ENCODE measurements at regions not wholly inside any gene's neighbourhood (a gene's known extent, or its start where the extent isn't known, plus 50 kb on each side); places are given as distances from the start of the nearest gene placed in this dataset.

- DNase-seq, result no peak
These were observed 150.3 kb upstream of the PRKD1 start for GRCh38 chr14:30077946-30078345.

DNA sequence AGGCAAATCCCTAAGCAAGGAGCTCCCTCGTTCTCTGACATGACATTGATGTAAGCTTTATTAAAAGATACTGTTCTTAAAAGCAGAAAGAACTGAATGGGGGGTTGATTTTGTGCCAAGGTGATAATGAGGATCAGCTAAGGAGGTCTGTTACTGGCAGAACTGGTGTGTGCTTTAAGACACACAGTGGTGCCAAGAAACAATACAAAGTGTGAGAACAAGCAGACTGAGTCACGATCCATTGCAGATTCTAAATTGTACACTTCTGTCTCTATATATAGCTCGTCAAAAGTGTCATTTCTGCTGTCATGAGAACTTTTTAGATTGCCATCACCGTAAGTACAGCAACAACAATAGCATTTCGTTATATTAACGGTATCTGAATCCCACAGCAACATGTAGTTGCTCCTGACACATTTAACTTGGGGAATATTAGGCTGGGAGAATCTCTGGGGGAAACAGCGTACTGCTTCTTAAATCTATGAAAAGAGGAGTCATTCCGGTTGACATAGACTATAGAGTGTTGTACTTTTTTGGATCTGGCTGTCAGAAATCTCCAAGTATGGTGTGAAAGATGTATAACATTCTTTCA, 151.3 kb upstream of the PRKD1 start:
- DNase-seq, result peak; percentile 31

DNA sequence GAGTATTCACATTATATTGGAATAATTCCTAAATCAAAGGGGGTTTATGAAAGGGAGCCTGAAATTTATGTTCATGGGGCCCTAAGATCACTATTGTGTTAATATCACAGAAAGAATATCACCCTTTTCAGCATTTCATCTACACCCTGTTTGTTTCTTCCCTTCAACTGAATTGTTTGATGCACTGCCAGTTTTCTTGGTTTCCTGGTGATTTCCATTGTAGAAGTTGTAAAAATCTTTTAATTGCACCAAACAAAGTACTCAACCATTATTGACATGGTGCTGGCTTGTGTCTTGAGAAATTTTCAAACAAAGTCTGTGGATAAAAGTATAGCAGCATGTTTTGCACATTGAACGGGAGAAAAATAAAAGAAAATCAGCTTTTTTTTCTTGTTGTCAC, 154.8 kb upstream of the PRKD1 start:
- DNase-seq, result no peak

GRCh38 chr14:30084811-30085210, 157.2 kb upstream of the PRKD1 start:
- no peak for DNase-seq

GRCh38 chr14:30085943-30086342, 158.3 kb upstream of the PRKD1 start:
- no peak for DNase-seq

GRCh38 chr14:30088620-30089019, 161.0 kb upstream of the PRKD1 start:
- DNase-seq, result no peak

DNA sequence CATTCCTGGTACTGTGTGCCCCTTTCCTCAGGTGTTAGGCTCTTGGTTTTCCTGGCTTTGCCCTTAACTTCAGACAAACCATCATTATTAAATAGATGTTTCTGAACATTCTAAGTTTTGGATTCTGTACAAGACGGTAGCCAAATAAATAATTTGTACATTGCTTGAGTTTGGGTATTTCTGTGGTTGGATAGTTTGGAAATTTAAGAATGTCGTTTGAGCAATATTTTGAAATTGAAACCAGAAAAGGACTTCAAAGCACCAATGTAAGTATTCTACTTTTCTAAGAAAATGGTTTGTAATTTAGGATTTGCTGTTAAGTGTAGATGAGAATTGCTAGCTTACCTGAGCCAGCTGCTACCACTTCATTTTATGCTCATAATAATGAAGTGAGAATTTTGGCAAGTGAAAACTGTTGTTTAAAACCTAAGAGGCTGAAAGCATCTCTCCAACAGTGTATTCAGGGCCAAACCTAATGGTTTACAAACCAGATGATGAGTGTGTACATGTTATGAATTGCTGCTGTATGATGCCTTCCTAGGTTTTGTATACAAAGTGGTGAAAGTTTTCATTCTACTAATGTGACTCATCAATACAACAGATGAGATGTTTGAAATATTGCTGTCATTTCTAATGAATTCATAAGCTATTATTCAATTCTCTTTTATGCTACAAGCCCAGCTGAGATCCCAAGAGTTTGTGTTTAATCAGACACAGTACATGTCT, 181.5 kb upstream of the PRKD1 start:
- no peak for DNase-seq

GRCh38 chr14:30114051-30114450, 186.4 kb upstream of the PRKD1 start:
- DNase-seq, result no peak

GRCh38 chr14:30115756-30116155, 188.1 kb upstream of the PRKD1 start:
- peak; percentile 3 for DNase-seq

- DNase-seq, result no peak
These were observed 191.5 kb upstream of the PRKD1 start for GRCh38 chr14:30118992-30119640.

GRCh38 chr14:30125322-30125979, 197.8 kb upstream of the PRKD1 start:
- no peak for DNase-seq

DNA sequence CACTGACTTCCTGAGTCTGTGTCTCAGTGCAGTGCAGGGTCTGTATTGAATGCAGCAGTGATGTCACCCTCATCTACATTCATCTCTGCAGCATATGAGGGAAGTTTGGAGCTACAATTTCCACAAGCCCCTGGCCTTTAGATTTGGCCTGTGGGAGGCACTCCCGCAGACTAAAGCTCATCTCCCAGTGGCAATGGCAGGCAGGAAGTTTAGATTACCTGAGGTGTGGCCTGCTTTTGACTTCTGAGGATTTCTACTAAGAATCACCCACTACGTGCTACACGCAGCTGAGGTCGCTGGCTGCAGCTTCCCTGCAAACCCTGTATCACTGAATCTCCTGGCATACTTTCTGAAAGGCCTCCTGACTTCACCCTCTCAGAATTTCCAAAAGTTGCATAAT, 202.2 kb upstream of the PRKD1 start:
- DNase-seq, result no peak

- peak; percentile 20 for DNase-seq
These were observed 204.0 kb upstream of the PRKD1 start for GRCh38 chr14:30131581-30132097.

- no peak for DNase-seq
These were observed 204.5 kb upstream of the PRKD1 start for GRCh38 chr14:30132196-30132595.

- DNase-seq, result no peak
These were observed 207.3 kb upstream of the PRKD1 start for GRCh38 chr14:30134936-30135335.

- DNase-seq, result no peak
These were observed 210.9 kb upstream of the PRKD1 start for GRCh38 chr14:30138567-30138966.

GRCh38 chr14:30142216-30142615, 214.6 kb upstream of the PRKD1 start:
- DNase-seq, result no peak

- no peak for DNase-seq
These were observed 216.0 kb upstream of the PRKD1 start for GRCh38 chr14:30143627-30144026.

DNA sequence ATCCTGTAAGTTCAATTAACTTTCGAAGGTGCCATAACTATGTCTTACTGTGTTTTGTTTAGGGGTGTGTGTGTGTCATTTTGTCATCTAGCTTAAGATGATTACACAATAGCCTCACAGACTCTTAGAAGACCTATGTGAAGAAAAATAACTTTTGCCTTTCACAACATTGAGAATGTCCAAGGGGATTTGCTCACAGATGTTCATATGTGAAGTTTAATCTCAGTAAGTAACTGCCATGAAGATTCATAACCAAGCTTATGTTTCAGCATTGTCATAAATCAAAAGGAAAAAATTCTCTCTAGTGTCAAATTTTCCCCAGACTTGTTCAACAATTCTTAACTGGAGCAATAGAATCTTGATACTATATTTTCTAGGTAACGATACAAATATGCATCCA, 226.1 kb upstream of the PRKD1 start:
- no peak for DNase-seq

DNA sequence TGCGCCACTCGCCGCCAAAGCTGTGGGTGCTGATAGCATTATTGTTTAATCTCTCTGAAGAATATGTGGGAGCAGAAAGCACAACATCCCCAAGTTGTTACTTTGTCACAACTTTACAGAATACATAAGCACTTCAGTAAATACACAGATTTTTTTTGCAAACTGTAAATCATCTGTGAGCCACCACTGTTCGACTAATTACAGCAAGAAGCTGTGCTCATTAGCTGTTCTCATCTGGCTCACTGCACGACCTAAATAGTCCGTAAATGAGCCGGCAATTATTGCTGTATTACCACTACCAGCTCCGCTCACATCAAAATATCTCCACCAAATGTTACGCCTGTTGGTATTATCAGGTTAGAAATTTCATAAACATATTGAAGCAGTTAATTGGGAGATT, 228.9 kb upstream of the PRKD1 start:
- no peak for DNase-seq

DNA sequence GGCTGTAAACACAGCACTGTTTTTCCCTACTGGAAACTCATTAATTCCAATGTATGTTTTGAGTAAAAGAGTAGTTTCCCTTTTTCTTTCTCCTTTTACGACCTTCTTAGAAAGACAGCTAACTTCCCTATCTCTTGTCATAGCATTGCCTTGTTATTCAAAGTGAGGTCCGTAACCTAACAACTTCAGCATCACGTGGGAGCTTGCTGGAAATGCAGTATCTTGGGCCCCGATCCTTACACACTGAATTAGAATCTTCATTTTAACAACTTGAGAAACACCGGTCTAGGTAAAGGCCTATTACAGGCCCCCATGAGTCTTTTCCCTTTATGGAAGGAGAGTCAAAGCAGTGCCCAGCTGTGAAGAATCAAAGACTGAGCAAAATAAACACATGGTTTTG, 230.7 kb upstream of the PRKD1 start:
- no peak for DNase-seq

GRCh38 chr14:30159374-30159773, 231.7 kb upstream of the PRKD1 start:
- DNase-seq, result no peak

- no peak for DNase-seq
These were observed 233.0 kb upstream of the PRKD1 start for GRCh38 chr14:30160608-30161007.

DNA sequence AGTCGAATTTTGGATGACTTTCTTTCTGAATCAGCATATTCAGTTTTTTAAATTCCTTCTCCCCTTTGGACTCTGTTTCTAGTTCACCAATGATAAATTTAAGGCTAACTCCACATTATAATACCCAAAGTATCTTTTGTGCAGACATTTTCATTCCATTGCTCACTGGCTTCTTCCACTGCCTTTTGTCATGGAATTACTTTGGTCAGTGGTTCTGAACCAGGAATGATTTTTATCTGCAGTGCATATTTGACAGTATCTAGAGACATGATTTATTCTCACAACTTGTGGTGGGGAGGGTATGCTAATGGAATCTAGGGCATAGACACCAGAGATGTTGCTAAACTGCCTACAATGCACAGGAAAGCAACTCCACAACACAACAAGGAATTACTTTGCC, 234.4 kb upstream of the PRKD1 start:
- DNase-seq, result no peak

Data from NCI-H345 (cell line).